ENCODE measurements at regions not wholly inside any gene's neighbourhood (a gene's known extent, or its start where the extent isn't known, plus 50 kb on each side); places are given as distances from the start of the nearest gene placed in this dataset.

DNA sequence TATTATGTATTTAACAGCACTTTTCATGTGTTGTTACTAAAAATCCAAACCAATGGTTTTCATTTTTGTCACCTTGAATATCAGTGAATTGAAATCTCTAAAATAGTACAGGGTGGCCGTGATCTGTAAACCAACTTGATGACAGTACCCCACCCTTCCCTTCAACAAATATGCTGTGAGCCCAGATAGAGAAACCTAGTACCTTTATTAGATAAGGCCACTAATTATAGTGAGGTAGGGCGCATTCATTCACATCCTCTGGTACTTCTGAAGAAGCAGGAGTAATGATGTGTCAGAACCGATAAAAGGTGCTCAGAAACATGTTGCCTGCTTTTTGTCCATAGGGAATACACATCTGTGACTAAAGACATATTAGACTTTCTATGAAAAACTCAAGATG lies 409.5 kb downstream of the GJA1 start:
- TF ChIP-seq POLR2A (IDR thresholded peaks at IDR 0.05; ENCODE audit: low read depth, low read length) (no peak), POLR2AphosphoS5 (IDR thresholded peaks at IDR 0.05; ENCODE audit: low read depth, low read length) (no peak), SPI1 (IDR thresholded peaks at IDR 0.05; ENCODE audit: low read depth, low read length) (no peak), TAF1 (IDR thresholded peaks at IDR 0.05; ENCODE audit: low read depth, low read length) (no peak), POU2F2 (IDR thresholded peaks at IDR 0.05; ENCODE audit: low read depth, low read length) (no peak), PAX5 (IDR thresholded peaks at IDR 0.05; ENCODE audit: insufficient read depth, low read length, severe bottlenecking) (no peak)
